Activated naive CD4-positive, alpha-beta T cell treated with anti-CD3 and anti-CD28 coated beads, Interleukin-2, amount 50 U/mL, for 72 hours (primary cell): ENCODE measurements at regions not wholly inside any gene's neighbourhood (a gene's known extent, or its start where the extent isn't known, plus 50 kb on each side); places are given as distances from the start of the nearest gene placed in this dataset.

Source experiments
- ATAC-seq, 2 donors: fragments of 150-1000 bp; cut with Tn5 transposase; 2 replicates each; pipeline ENCODE4 v1.10.0; 2021; ENCODE audit warnings: mild to moderate bottlenecking in 2 of 2, moderate library complexity in 2 of 2
- DNase-seq, 2 donors: peaks; one replicate each; pipeline ENCODE4 v3.0.0; 2021 to 2022; ENCODE audit warnings: low spot score in 2 of 2
- H3K27ac Mint-ChIP-seq, 2 donors: one replicate each; pipeline ENCODE4 v1.8.0; 2022; ENCODE audit warnings: mild to moderate bottlenecking in 2 of 2, mixed read lengths in 2 of 2
- H3K36me3 Mint-ChIP-seq, 2 donors: one replicate each; pipeline ENCODE4 v1.8.0; 2022; ENCODE audit warnings: mixed read lengths in 2 of 2
- H3K9me3 Mint-ChIP-seq, 2 donors: one replicate each; pipeline ENCODE4 v1.8.0; 2022; ENCODE audit warnings: mixed read lengths in 2 of 2

DNA sequence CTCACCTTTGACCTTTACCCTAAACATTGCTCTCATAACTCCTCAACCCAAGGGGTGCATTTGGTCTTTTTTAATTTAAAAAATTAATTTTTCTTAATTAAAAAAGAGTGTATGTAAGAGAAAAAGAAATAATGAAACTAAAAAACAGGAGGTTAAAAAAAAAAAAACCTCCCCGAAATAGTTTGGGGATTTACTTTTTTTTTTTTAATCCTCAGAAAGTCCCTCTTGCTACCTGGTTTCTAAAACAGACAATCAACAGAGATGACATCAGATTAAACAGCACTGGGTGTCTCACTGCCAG, 301.3 kb downstream of the SOX9 start:
- no peak for DNase-seq
- ATAC-seq: no peak
- peaks cover 9 to 11% of the 10 kb centered on the region in 2 donors for H3K9me3 Mint-ChIP-seq
- no peak overlapping the region for H3K27ac Mint-ChIP-seq
- peaks cover 6 to 11% of the 10 kb centered on the region in 2 donors for H3K36me3 Mint-ChIP-seq

DNA sequence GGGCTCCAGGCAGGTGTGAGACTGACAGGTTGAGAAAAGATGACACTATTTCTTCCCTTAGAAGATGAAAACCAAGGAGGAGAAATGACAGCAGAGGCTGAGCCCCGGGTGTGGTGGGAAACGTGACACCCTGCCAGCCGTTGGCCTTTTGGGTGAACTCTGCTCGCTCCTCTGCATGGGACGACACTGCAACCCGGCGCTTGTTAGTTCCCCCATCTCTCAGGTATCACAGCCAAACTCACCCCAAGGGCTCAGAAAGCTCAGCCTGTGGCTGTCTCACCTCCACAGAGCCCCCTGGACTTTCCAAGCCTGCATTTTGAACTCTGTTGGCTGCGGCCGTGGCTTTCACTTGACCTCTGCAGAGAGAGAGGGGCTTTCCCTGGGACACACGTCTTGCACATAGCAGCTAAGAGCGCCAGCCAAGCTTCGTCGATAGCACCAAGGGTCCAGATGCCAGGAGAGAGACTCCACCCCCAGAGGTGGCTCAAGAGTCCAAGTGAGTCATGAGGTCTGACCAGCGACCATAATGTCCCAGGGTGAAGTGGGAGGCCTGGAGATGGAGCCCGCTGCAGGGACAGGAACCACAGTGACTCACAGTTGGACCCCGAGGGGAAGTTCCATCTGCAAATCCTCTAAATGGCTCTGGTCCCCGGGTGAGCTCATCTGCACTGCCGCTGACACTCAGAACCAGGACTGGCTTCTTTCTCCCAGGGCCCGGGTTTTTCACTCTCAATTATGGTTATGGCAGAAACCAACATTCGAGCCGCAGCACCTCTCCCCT, 301.9 kb downstream of the SOX9 start:
- H3K36me3 Mint-ChIP-seq: peaks cover 6 to 11% of the 10 kb centered on the region in 2 donors
- peak in 1 of 2 donors; percentile 12 for DNase-seq
- peaks cover 9 to 11% of the 10 kb centered on the region in 2 donors for H3K9me3 Mint-ChIP-seq
- ATAC-seq: peak; percentile 38 to 70
- peak overlapping the region in 1 of 2 donors; percentile 34 for H3K27ac Mint-ChIP-seq

DNA sequence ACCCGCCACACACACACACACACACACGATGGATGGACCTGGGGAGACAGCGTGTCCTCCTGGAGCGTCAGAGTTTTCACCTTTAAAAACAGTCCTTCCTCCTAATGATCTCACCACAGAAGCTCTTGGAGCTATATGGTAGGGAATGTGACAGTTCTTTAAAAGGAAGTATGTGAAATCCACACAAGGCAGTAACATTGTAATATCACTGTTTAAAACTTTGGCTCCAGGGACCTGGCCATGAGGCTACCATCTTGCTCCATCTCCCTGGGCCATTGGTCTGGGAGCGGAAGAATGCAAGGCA, 302.4 kb downstream of the SOX9 start:
- no peak for DNase-seq
- no peak for ATAC-seq
- H3K36me3 Mint-ChIP-seq: peaks cover 3 to 8% of the 10 kb centered on the region in 2 donors
- peak overlapping the region in 1 of 2 donors; percentile 19 for H3K27ac Mint-ChIP-seq
- H3K9me3 Mint-ChIP-seq: peaks cover 6 to 8% of the 10 kb centered on the region in 2 donors

DNA sequence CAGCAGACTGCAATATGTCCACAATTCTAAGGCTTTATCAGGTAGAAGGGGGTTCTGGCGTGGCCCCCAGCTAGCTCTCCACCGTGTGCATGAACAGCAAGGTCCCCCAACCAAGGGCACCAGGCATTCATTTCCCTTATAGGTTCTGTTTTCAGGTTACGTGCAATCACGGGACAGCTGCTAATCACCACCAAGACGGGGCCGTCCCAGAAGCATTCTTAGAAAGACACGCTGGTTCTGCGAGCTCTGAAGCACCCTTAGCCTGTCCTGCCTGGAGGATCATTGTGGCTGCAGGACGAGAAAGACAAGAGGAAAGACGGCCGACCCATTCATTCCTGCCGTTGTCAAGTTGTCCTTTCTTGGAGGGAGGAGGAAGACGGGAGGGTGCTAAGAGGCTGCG, 302.9 kb downstream of the SOX9 start:
- peaks cover 3% of the 10 kb centered on the region in 2 donors for H3K9me3 Mint-ChIP-seq
- peaks cover 0 to 3% of the 10 kb centered on the region in 2 donors for H3K36me3 Mint-ChIP-seq
- no peak overlapping the region for H3K27ac Mint-ChIP-seq
- no peak for ATAC-seq
- DNase-seq: no peak

- no peaks in the 10 kb centered on the region for H3K36me3 Mint-ChIP-seq
- DNase-seq: no peak
- no peak overlapping the region for H3K27ac Mint-ChIP-seq
- no peaks in the 10 kb centered on the region for H3K9me3 Mint-ChIP-seq
- no peak for ATAC-seq
These were observed 303.8 kb downstream of the SOX9 start for GRCh38 chr17:72424505-72425117.

DNA sequence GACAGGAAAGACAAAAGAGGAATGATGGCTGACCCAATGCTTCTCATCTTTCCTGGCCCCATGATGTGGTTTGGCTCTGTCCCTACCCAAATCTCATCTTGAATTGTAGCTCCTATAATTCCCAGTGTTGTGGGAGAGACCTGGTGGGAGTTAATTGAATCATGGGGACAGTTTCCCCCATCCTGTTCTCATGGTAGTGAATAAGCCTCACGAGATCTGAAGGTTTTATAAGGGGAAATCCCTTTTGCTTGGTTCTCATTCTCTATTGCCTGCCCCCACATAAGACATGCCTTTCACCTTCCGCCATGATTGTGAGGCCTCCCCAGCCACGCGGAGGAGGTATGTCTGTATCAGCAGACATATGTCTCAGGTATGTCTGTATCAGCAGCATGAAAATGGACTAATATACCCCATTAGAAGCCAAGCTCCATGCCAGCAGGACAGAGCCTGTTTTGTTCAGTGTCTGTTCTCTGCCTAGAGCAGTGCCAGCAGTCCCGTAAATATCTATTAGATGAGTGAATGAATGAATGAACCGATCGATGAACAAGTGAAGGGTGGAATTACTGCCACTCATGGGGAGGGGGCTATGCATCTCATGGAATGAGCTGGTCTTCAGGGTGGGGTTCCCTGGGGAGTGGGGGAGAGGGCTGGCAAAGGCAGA, 304.4 kb downstream of the SOX9 start:
- DNase-seq: no peak
- Mint-ChIP-seq H3K9me3 (no peaks in the 10 kb centered on the region), H3K36me3 (no peaks in the 10 kb centered on the region), H3K27ac (no peak overlapping the region)
- no peak for ATAC-seq

- no peak for DNase-seq
- H3K9me3 Mint-ChIP-seq: no peaks in the 10 kb centered on the region
- H3K27ac Mint-ChIP-seq: no peak overlapping the region
- H3K36me3 Mint-ChIP-seq: no peaks in the 10 kb centered on the region
- ATAC-seq: no peak
These were observed 305.0 kb downstream of the SOX9 start for GRCh38 chr17:72425794-72426168.

- Mint-ChIP-seq H3K9me3 (no peaks in the 10 kb centered on the region), H3K27ac (no peak overlapping the region), H3K36me3 (no peaks in the 10 kb centered on the region)
- ATAC-seq (no peak), DNase-seq (no peak)
These were observed 305.5 kb downstream of the SOX9 start for GRCh38 chr17:72426321-72426720.

GRCh38 chr17:72426948-72427760, 306.3 kb downstream of the SOX9 start:
- DNase-seq: no peak
- no peaks in the 10 kb centered on the region for H3K9me3 Mint-ChIP-seq

DNA sequence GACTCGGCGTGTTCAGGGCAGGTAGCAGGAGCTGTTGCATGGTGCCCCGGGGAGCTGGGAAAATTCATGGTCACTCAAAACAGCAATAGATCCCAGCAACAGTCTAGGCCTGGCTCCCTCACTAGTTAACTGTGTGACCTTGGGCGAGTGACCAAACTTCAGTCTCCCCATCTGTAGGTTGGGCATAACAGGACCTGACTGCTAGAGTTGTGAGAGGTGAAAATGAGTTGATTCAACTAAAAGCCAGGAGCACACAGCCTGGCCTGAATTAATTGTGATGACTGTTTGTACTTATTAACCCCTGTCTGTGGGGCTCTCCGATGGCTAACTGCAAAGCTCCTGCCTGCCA, 306.9 kb downstream of the SOX9 start:
- Mint-ChIP-seq H3K27ac (no peak overlapping the region), H3K36me3 (no peaks in the 10 kb centered on the region), H3K9me3 (no peaks in the 10 kb centered on the region)
- ATAC-seq (no peak), DNase-seq (no peak)

More at GRCh38 chr17:72426948-72427760, 306.3 kb downstream of the SOX9 start:
- ATAC-seq: no peak
- no peaks in the 10 kb centered on the region for H3K36me3 Mint-ChIP-seq
- H3K27ac Mint-ChIP-seq: no peak overlapping the region

DNA sequence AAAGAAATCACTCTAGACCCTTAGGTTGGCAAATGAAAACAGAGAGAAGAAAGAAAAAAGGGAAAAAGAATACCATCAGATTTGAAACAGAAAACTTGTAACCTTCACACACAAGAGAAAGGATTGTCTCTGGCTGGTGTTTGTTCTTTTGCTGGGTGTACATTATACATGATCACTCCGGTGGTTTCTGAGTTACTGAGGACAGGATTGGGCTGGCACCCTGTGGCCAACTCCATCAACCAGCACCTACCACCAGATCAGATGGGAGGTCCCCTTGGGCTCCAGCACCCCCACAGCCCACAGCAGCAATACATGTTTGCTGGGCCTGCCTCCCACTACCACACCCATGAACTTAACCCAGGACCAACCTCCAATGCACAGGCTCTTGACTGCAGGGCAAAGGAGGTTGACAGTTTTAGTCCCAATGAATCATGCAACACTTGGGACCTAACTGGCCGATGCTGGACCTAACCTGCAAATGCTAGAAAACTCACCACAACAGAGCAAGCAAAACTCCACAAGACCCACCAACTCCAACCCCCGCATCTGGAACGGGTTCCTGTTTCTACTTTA, 308.3 kb downstream of the SOX9 start:
- Mint-ChIP-seq H3K9me3 (no peaks in the 10 kb centered on the region), H3K36me3 (no peaks in the 10 kb centered on the region), H3K27ac (no peak overlapping the region)
- DNase-seq (no peak), ATAC-seq (no peak)

DNA sequence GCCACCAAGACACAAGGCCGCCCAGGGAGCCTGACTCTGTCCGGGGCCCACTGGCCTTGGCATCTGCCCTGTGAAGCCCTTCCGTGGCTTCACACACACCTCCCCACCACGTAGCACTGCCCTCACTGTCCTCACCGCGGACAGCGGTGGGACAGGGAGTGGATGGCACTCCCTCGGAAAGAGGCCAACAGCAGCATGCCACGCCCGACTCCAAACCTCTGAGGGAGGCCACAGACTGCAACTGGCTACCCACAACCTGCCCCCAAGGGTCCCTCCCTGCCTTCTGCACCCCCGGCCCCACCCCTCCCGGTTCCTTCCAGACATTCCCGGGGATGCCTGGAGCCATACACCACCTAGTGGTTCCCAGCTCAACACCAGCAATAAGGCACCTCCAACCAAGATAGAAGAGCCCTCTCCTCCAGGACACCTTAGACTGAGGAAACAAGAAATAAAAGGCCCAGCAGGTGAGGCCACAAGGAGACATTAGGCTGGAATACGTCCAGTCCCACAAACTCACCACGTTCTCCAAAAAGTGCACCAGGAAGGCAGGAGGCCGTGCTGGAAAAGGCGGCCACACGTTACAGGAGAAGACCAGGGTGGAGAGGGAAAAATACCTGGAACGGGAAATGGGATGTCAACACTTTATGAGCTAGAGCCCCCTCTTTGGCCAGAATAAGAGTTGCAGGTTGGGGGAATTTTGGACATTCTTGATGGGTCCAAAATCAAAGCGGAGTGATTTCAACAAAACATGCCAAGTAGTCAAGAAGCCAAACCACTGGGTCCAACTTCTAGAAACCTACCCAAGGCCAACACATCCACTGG, 310.0 kb downstream of the SOX9 start:
- Mint-ChIP-seq H3K9me3 (no peaks in the 10 kb centered on the region), H3K27ac (no peak overlapping the region), H3K36me3 (no peaks in the 10 kb centered on the region)
- ATAC-seq (no peak), DNase-seq (no peak)

- ATAC-seq (no peak), DNase-seq (no peak)
- Mint-ChIP-seq H3K36me3 (no peaks in the 10 kb centered on the region), H3K9me3 (no peaks in the 10 kb centered on the region), H3K27ac (no peak overlapping the region)
These were observed 311.4 kb downstream of the SOX9 start for GRCh38 chr17:72432143-72432621.

DNA sequence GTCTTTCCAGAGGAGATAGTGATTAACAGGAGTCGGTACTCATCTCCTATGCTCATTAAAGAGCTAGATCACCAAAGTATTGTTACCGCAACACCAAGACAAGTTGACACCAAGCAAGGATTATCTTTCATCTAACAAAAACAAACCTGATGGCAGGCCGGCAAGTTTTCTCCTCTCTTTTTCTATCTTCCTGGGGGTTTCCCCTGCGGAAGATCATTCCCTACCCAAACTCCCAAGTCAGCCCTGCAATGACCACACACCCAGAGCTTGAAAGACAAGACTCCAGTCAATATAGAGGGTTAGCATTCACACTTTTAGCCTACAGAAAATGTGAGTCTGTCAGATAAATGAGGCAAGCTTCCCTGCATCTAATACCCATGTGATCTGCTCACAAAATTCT, 312.1 kb downstream of the SOX9 start:
- ATAC-seq: no peak
- Mint-ChIP-seq H3K27ac (no peak overlapping the region), H3K36me3 (no peaks in the 10 kb centered on the region), H3K9me3 (no peaks in the 10 kb centered on the region)
- no peak for DNase-seq

DNA sequence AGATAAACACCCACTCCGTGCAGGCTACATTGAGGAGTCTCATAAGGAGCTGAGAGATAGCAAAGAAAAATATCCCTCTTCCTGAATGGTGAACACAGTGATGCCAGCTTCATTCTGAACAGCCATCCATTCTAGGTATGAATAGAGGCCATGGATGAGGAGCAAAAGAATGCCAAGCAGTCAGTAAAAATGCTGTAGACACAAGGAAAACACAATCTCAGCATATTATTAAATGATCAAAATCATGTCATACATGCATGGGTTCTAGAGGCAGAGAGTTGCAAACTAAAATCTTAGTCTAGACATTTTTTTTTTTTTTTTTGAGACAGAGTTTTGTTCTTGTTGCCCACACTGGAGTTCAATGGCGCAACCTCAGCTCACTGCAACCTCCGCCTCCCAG, 313.0 kb downstream of the SOX9 start:
- no peaks in the 10 kb centered on the region for H3K9me3 Mint-ChIP-seq
- ATAC-seq (no peak), DNase-seq (no peak)
- H3K27ac Mint-ChIP-seq: no peak overlapping the region
- no peaks in the 10 kb centered on the region for H3K36me3 Mint-ChIP-seq

- peaks cover 0 to 2% of the 10 kb centered on the region in 2 donors for H3K9me3 Mint-ChIP-seq
- no peak overlapping the region for H3K27ac Mint-ChIP-seq
- H3K36me3 Mint-ChIP-seq: no peaks in the 10 kb centered on the region
- DNase-seq (no peak), ATAC-seq (no peak)
These were observed 313.8 kb downstream of the SOX9 start for GRCh38 chr17:72434581-72434980.
